Kidney (tissue), 13 donors: ENCODE measurements at regions not wholly inside any gene's neighbourhood (a gene's known extent, or its start where the extent isn't known, plus 50 kb on each side); places are given as distances from the start of the nearest gene placed in this dataset.

Experiments used
- DNase-seq, 5 donors: peaks; one replicate each; pipeline ENCODE4 v3.0.0-alpha.2; 2013 to 2020
- FAIRE-seq: peaks from 2 replicates; lab custom pipeline; 2012; peaks lifted over from hg19 to GRCh38; lab: Jason Lieb, UNC
- H3K27ac ChIP-seq, 2 donors: one replicate each; pipeline ENCODE4 v1.7.0; 2013; ENCODE audit warnings: low read depth in 2 of 2, low read length in 2 of 2, inconsistent platforms in 1 of 2
- H3K27me3 ChIP-seq: one replicate; pipeline ENCODE4 v1.7.1; 2013; ENCODE audit warnings: low read length, inconsistent platforms; ENCODE audit not compliant: control insufficient read depth, insufficient read depth
- H3K36me3 ChIP-seq, 3 donors: one replicate each; pipeline versions ENCODE4 v1.7.0 to v1.7.1; 2013; ENCODE audit warnings: low read length in 3 of 3, control low read depth in 1 of 3, inconsistent platforms in 1 of 3; ENCODE audit not compliant: insufficient read depth in 3 of 3, control insufficient read depth in 2 of 3
- H3K4me1 ChIP-seq, 3 donors: one replicate each; pipeline versions ENCODE4 v1.7.0 to v1.7.1; 2013; ENCODE audit warnings: low read length in 3 of 3, inconsistent platforms in 1 of 3, low read depth in 1 of 3; ENCODE audit not compliant: control insufficient read depth in 2 of 3, insufficient read depth in 2 of 3
- H3K4me3 ChIP-seq, 3 donors: one replicate each; pipeline versions ENCODE4 v1.7.0 to v1.8.1; 2013; ENCODE audit warnings: low read length in 3 of 3, control low read depth in 1 of 3, inconsistent platforms in 1 of 3
- H3K9ac ChIP-seq, 3 donors: one replicate each; pipeline versions ENCODE4 v1.7.0 to v1.7.1; 2013; ENCODE audit warnings: low read length in 3 of 3, control low read depth in 1 of 3, inconsistent platforms in 1 of 3
- H3K9me3 ChIP-seq, 3 donors: one replicate each; pipeline versions ENCODE4 v1.7.0 to v1.7.1; 2013; ENCODE audit warnings: low read length in 3 of 3, control low read depth in 1 of 3, inconsistent platforms in 1 of 3; ENCODE audit not compliant: control insufficient read depth in 2 of 3, insufficient read depth in 1 of 3
- intact Hi-C: fragments of 100-400 bp; cut with DNase I; formaldehyde crosslinking; loops from one replicate; pipeline ENCODE4 v1.11.1; 2022
- TF ChIP-seq, protein P1 (sequence below): IDR thresholded peaks from 3 replicates; pipeline ENCODE4 v1.5.1; 2012; ENCODE audit warnings: mild to moderate bottlenecking, moderate library complexity, borderline replicate concordance; ENCODE audit not compliant: insufficient read depth; ENCODE audit errors: extremely low read depth
- donor health status: control.
- donor health status: control.
- donor health status: control.
- donor health status: control.
- donor health status: control.
- donor health status: DM: yes; HTN: yes; CAD: no.
- donor health status: Normal renal cell carcinoma (clear cell type).

DNA sequence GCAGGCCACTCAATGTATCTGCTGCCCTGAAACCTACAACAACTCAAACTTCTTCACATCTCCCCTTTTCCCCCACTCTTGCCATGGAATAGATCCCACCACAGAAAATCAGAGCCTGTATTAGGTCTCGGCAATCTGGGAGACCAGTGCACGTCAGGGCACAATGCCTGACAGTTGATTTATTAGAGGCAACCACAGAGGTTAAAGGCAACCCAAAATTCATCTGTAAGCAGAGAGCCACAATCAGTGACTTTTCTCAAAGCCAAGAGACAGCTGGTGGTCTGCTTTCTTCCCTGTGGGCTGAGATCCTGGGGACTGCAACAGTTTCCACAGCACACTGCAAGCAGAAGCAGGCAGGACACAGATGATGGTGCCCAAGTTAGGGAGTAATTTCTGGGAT lies 169.0 kb upstream of the NTF3 start:
- H3K9ac ChIP-seq, result no peak overlapping the region
- no peak for FAIRE-seq
- H3K36me3 ChIP-seq, result no peaks in the 10 kb centered on the region
- no peaks in the 10 kb centered on the region for H3K27me3 ChIP-seq
- DNase-seq, result peak in 2 of 5 donors; percentile 25 to 61
- no peaks in the 10 kb centered on the region for H3K9me3 ChIP-seq
- intact Hi-C loops, result no loop called here
- TF ChIP-seq, protein P1, sequence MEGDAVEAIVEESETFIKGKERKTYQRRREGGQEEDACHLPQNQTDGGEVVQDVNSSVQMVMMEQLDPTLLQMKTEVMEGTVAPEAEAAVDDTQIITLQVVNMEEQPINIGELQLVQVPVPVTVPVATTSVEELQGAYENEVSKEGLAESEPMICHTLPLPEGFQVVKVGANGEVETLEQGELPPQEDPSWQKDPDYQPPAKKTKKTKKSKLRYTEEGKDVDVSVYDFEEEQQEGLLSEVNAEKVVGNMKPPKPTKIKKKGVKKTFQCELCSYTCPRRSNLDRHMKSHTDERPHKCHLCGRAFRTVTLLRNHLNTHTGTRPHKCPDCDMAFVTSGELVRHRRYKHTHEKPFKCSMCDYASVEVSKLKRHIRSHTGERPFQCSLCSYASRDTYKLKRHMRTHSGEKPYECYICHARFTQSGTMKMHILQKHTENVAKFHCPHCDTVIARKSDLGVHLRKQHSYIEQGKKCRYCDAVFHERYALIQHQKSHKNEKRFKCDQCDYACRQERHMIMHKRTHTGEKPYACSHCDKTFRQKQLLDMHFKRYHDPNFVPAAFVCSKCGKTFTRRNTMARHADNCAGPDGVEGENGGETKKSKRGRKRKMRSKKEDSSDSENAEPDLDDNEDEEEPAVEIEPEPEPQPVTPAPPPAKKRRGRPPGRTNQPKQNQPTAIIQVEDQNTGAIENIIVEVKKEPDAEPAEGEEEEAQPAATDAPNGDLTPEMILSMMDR, result no peak
- H3K27ac ChIP-seq, result no peak overlapping the region
- H3K4me3 ChIP-seq, result no peak overlapping the region
- H3K4me1 ChIP-seq, result no peaks in the 10 kb centered on the region

DNA sequence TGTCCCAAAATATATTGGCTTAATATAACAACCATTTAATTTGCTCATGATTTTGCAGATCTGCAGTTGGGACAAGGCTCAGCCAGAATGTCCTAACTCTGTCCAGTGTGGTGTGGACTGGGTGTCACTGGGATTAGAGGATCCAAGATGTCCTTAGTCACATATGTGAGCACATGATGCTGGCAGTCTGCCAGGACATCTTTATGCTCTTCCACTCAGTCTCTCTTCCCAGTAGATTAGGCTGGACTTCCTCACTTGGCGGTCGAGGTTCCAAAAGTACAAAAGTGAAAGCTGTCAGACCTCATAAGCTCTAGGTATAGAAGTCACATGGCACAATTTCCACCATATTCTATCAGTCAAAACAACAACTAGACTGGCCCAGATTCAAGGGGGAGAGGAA lies 167.9 kb upstream of the NTF3 start:
- Histone ChIP-seq H3K27me3 (no peaks in the 10 kb centered on the region), H3K4me3 (no peak overlapping the region), H3K27ac (no peak overlapping the region), H3K9ac (no peak overlapping the region), H3K36me3 (no peaks in the 10 kb centered on the region), H3K4me1 (no peaks in the 10 kb centered on the region), H3K9me3 (no peaks in the 10 kb centered on the region)
- TF ChIP-seq, protein P1, result no peak
- DNase-seq, result peak in 1 of 5 donors; percentile 19
- FAIRE-seq, result no peak
- intact Hi-C loops, result no loop called here

DNA sequence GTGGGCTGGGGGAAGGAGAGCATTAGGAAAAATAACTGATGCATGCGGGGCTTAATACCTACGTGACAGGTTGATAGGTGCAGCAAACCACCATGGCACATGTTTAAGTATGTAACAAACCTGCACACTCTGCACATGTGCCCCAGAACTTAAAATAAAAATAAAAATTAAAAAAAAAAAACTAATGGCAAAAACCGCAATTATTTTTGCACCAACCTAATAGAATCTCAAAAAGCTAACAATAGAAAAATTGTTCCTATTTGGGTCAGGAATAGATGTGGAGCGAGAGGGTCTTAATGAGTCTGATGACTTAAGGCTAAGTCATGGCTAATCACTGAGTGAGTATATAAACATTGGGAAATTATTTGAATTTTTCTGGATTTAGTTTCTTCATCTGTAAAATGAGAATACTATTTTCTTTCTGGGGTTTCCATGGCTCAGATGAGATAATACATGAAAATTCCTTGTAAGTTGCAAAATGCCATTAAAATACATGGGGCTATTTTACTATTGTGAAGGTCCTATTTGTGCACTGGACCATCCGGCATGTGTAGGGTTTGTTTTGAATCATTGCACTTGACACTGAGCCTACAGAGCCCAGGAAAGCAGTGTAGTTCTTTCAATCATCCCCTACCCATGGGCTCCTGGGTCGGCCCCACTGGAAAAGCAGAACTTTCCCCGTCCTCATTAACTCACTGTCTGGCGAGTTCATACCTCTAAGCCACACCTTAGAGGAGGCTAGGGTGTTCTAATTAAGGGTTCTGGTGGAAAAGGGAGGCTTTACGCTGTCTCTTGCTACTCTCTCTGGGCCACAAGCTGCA lies 164.1 kb upstream of the NTF3 start:
- DNase-seq (no peak), FAIRE-seq (no peak)
- Histone ChIP-seq H3K36me3 (no peaks in the 10 kb centered on the region), H3K4me3 (no peak overlapping the region), H3K9me3 (no peaks in the 10 kb centered on the region), H3K27me3 (no peaks in the 10 kb centered on the region), H3K9ac (no peak overlapping the region), H3K4me1 (no peaks in the 10 kb centered on the region), H3K27ac (no peak overlapping the region)
- intact Hi-C loops, result no loop called here
- TF ChIP-seq, protein P1, result no peak
